Gastroesophageal sphincter (tissue), 3 donors: ENCODE measurements at regions not wholly inside any gene's neighbourhood (a gene's known extent, or its start where the extent isn't known, plus 50 kb on each side); places are given as distances from the start of the nearest gene placed in this dataset.

ENCODE experiments used
- CTCF ChIP-seq, 4 experiments: fragments of 200-600 bp in 2 of 4; fragments of 450-650 bp in 2 of 4; sonication (generic) in 1 of 4; IDR thresholded peaks; one replicate each; pipeline ENCODE4 v1.5.1; 2017 to 2019; ENCODE audit warnings: antibody characterized with exemption in 4 of 4, mild to moderate bottlenecking in 2 of 4, moderate library complexity in 2 of 4
- EP300 ChIP-seq: sonication (generic); formaldehyde crosslinking; IDR thresholded peaks from one replicate; pipeline ENCODE4 v1.6.1; 2017; ENCODE audit warnings: antibody characterized with exemption, mild to moderate bottlenecking

GRCh38 chrX:38881727-38882126 is 80.5 kb downstream of the MID1IP1 start:
- TF ChIP-seq CTCF (IDR thresholded peaks at IDR 0.05) (no peak), EP300 (no peak)
